H1 (cell line): ENCODE measurements at regions not wholly inside any gene's neighbourhood (a gene's known extent, or its start where the extent isn't known, plus 50 kb on each side); places are given as distances from the start of the nearest gene placed in this dataset.

ENCODE experiments used
- CEBPB ChIP-seq: IDR thresholded peaks from 2 replicates; pipeline ENCODE4 v1.6.1; 2012; ENCODE audit warnings: low read depth, low read length
- CHD7 ChIP-seq: fragments of 300-600 bp; sonication (generic); IDR thresholded peaks from 2 replicates; pipeline ENCODE4 v1.7.1; 2012; ENCODE audit warnings: low read length, moderate library complexity, mild to moderate bottlenecking, inconsistent platforms; ENCODE audit not compliant: insufficient replicate concordance
- CREB1 ChIP-seq: IDR thresholded peaks from 2 replicates; pipeline ENCODE4 v1.6.1; 2012; ENCODE audit warnings: inconsistent platforms
- POLR2A ChIP-seq, 2 experiments: IDR thresholded peaks; 1 replicate in 1 of 2; 2 replicates in 1 of 2; pipeline ENCODE4 v1.6.1; 2011; ENCODE audit warnings: low read depth in 2 of 2, low read length in 2 of 2, mild to moderate bottlenecking in 2 of 2; ENCODE audit errors: control extremely low read depth in 1 of 2
- RFX5 ChIP-seq: IDR thresholded peaks from 2 replicates; pipeline ENCODE4 v1.6.1; 2011; ENCODE audit warnings: low read depth, low read length, improper control_type of control experiment, borderline replicate concordance
- RNF2 ChIP-seq: fragments of 200-900, 300-1000 bp; sonication (generic); IDR thresholded peaks from 2 replicates; pipeline ENCODE4 v1.7.1; 2016; ENCODE audit warnings: borderline replicate concordance, low read depth, mild to moderate bottlenecking, antibody characterized with exemption, low read length; ENCODE audit not compliant: poor library complexity, severe bottlenecking; ENCODE audit errors: missing control alignments
- SRF ChIP-seq: IDR thresholded peaks from 2 replicates; pipeline ENCODE4 v1.6.1; 2011; ENCODE audit warnings: mild to moderate bottlenecking, low read depth, low read length, moderate library complexity
- TAF1 ChIP-seq: IDR thresholded peaks from 2 replicates; pipeline ENCODE4 v1.6.1; 2011; ENCODE audit warnings: mild to moderate bottlenecking, low read depth, low read length
- TF ChIP-seq, protein P1 (sequence below): IDR thresholded peaks from 2 replicates; pipeline ENCODE4 v1.6.1; 2011; ENCODE audit warnings: low read depth, mild to moderate bottlenecking, low read length; ENCODE audit not compliant: insufficient read depth

DNA sequence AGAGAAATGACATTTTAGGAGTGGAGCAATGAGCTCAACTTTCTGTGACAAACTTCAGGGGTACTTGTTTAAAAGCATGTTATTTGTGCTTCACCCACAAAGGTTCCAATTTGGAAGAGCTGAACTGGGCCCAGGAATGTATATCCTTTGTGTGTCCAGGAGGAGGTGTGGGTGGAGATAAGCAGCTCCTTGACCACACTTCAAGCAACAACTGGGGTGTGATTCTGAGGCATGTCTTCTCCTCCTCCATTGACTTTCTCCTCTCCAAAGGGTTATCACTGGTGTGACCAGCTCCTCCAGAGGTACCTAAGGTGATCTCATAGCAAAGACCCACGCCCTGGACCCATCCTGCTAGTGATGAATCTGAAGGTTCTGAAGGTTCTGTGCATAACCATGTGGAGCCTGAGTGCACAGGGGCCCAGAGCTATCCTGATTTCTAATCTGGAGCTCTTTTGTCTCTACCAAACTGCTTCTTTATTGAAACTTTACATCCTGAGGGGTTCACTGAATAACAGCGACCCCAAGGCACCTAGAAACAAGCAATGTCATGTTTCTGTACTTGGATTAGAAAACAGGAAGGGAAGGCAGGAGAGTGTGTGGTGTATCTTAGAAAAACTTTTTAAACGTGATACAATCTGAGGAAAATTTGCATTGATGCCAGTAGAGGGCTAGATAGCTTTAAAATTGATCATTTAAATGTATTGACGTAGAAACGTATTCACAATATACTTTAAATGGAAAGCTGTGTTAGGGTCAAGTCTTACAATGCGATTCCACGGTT lies 60.9 kb upstream of the CD93 start (continued):
- TF ChIP-seq CHD7 = no peak
- no peak for TF ChIP-seq POLR2A (IDR thresholded peaks at IDR 0.05; ENCODE audit: control extremely low read depth in 1 of 2, low read depth in 2 of 2, low read length in 2 of 2)
- no peak for TF ChIP-seq TAF1
- no peak for TF ChIP-seq RFX5
- TF ChIP-seq CEBPB = no peak
- TF ChIP-seq, protein P1, sequence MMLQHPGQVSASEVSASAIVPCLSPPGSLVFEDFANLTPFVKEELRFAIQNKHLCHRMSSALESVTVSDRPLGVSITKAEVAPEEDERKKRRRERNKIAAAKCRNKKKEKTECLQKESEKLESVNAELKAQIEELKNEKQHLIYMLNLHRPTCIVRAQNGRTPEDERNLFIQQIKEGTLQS = no peak
- no peak for TF ChIP-seq RNF2
- no peak for TF ChIP-seq SRF
- no peak for TF ChIP-seq CREB1
- TF ChIP-seq, all 59 proteins: peak for 0
